ENCODE measurements at regions not wholly inside any gene's neighbourhood (a gene's known extent, or its start where the extent isn't known, plus 50 kb on each side); places are given as distances from the start of the nearest gene placed in this dataset.

GRCh38 chr12:32047357-32048212 lies 59.1 kb upstream of the BICD1 start:
- no peak for DNase-seq

GRCh38 chr12:32048791-32049190 lies 57.9 kb upstream of the BICD1 start:
- no peak for DNase-seq

GRCh38 chr12:32049956-32050355 lies 56.7 kb upstream of the BICD1 start:
- DNase-seq: no peak

GRCh38 chr12:32051511-32052211 lies 55.0 kb upstream of the BICD1 start:
- peak; percentile 44 for DNase-seq

- no peak for DNase-seq
Measured at GRCh38 chr12:32052212-32052713, 54.4 kb upstream of the BICD1 start.

GRCh38 chr12:32053881-32054624 lies 52.6 kb upstream of the BICD1 start:
- no peak for DNase-seq

Data from activated CD4-positive, alpha-beta T cell treated with anti-CD3 and anti-CD28 coated beads, Interleukin-2, Interleukin-6, amounts not matched to agents 100 ng/mL and 50 ng/mL, durations not matched to agents 16 hours and 8 hours (primary cell).